Kidney epithelial cell (primary cell): ENCODE measurements at regions not wholly inside any gene's neighbourhood (a gene's known extent, or its start where the extent isn't known, plus 50 kb on each side); places are given as distances from the start of the nearest gene placed in this dataset.

ENCODE experiments used
- DNase-seq: peaks from one replicate; pipeline ENCODE4 v3.0.0-alpha.2; 2010; ENCODE audit warnings: low read depth
- H3K27me3 ChIP-seq: 2 replicates; pipeline ENCODE4 v1.6.0; 2011; ENCODE audit warnings: low read length; ENCODE audit not compliant: control insufficient read depth, insufficient read depth
- H3K36me3 ChIP-seq: 2 replicates; pipeline ENCODE4 v1.5.1; 2011; ENCODE audit warnings: low read length; ENCODE audit not compliant: control insufficient read depth, insufficient read depth
- H3K4me3 ChIP-seq: 2 replicates; pipeline ENCODE4 v1.5.1; 2011; ENCODE audit warnings: low read depth, mild to moderate bottlenecking, control low read depth, low read length
- CTCF ChIP-seq: IDR thresholded peaks from 2 replicates; pipeline ENCODE4 v1.5.1; 2011; ENCODE audit warnings: mild to moderate bottlenecking, moderate library complexity, low read length, control low read depth, inconsistent platforms; ENCODE audit not compliant: insufficient read depth, poor library complexity, severe bottlenecking

- no peak for TF ChIP-seq CTCF
- H3K27me3 ChIP-seq, result no peaks in the 10 kb centered on the region
- DNase-seq, result no peak
- H3K36me3 ChIP-seq, result no peaks in the 10 kb centered on the region
- H3K4me3 ChIP-seq, result no peak overlapping the region
Observed at GRCh38 chr9:129349665-129349947, 171.5 kb upstream of the IER5L start.

GRCh38 chr9:129348890-129349664 lies 171.0 kb upstream of the IER5L start:
- no peak for TF ChIP-seq CTCF
- Histone ChIP-seq H3K27me3 (no peaks in the 10 kb centered on the region), H3K36me3 (no peaks in the 10 kb centered on the region), H3K4me3 (no peak overlapping the region)
- no peak for DNase-seq

GRCh38 chr9:129347316-129348120 lies 169.5 kb upstream of the IER5L start:
- Histone ChIP-seq H3K36me3 (no peaks in the 10 kb centered on the region), H3K4me3 (no peak overlapping the region), H3K27me3 (no peaks in the 10 kb centered on the region)
- TF ChIP-seq CTCF, result no peak
- DNase-seq, result no peak

GRCh38 chr9:129346046-129346445 lies 168.0 kb upstream of the IER5L start:
- Histone ChIP-seq H3K27me3 (no peaks in the 10 kb centered on the region), H3K4me3 (no peak overlapping the region), H3K36me3 (no peaks in the 10 kb centered on the region)
- TF ChIP-seq CTCF, result no peak
- no peak for DNase-seq

- no peak for TF ChIP-seq CTCF
- Histone ChIP-seq H3K36me3 (no peaks in the 10 kb centered on the region), H3K4me3 (no peak overlapping the region), H3K27me3 (no peaks in the 10 kb centered on the region)
- no peak for DNase-seq
Observed at GRCh38 chr9:129344641-129345495, 166.8 kb upstream of the IER5L start.
